ENCODE measurements at regions not wholly inside any gene's neighbourhood (a gene's known extent, or its start where the extent isn't known, plus 50 kb on each side); places are given as distances from the start of the nearest gene placed in this dataset.

DNA sequence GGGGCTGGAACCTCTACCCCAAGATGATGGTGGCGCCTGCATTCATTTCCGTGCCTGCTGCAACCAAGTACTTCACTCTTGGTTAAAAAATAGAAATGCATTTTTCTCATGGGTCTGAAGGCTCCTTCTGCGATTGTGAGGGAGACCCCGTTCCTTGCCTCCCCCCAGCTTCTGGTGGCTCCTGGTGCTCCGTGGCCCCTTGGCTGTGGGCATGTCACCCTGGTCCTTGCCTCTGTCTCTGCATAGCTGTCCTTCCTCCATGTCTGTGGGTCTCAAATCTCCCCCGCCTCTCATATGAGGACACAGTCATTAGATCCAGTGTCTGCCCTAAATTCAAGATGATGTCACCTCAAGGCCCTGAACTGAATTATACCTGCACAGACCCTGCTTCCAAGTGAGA is 317.9 kb downstream of the TCERG1L start:
- no peaks in the 10 kb centered on the region for H3K9me3 ChIP-seq
- DNase-seq (no peak), ATAC-seq (no peak)
- H3K36me3 ChIP-seq (ENCODE audit: low read depth): no peaks in the 10 kb centered on the region
- TF ChIP-seq, protein P1, sequence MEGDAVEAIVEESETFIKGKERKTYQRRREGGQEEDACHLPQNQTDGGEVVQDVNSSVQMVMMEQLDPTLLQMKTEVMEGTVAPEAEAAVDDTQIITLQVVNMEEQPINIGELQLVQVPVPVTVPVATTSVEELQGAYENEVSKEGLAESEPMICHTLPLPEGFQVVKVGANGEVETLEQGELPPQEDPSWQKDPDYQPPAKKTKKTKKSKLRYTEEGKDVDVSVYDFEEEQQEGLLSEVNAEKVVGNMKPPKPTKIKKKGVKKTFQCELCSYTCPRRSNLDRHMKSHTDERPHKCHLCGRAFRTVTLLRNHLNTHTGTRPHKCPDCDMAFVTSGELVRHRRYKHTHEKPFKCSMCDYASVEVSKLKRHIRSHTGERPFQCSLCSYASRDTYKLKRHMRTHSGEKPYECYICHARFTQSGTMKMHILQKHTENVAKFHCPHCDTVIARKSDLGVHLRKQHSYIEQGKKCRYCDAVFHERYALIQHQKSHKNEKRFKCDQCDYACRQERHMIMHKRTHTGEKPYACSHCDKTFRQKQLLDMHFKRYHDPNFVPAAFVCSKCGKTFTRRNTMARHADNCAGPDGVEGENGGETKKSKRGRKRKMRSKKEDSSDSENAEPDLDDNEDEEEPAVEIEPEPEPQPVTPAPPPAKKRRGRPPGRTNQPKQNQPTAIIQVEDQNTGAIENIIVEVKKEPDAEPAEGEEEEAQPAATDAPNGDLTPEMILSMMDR (IDR thresholded peaks at IDR 0.05): no peak
- H3K4me1 ChIP-seq (ENCODE audit: low read depth): no peaks in the 10 kb centered on the region
- intact Hi-C loops (cut with DNase I, micrococcal nuclease): no loop called here
- H3K4me3 ChIP-seq: no peak overlapping the region

GRCh38 chr10:130994191-130994590 is 317.3 kb downstream of the TCERG1L start:
- ATAC-seq (no peak), DNase-seq (no peak)
- Histone ChIP-seq H3K9me3 (peaks cover 3% of the 10 kb centered on the region), H3K4me1 (ENCODE audit: low read depth) (no peaks in the 10 kb centered on the region), H3K36me3 (ENCODE audit: low read depth) (no peaks in the 10 kb centered on the region), H3K4me3 (no peak overlapping the region)
- TF ChIP-seq, protein P1 (IDR thresholded peaks at IDR 0.05): no peak
- intact Hi-C loops (cut with DNase I, micrococcal nuclease): no loop called here

DNA sequence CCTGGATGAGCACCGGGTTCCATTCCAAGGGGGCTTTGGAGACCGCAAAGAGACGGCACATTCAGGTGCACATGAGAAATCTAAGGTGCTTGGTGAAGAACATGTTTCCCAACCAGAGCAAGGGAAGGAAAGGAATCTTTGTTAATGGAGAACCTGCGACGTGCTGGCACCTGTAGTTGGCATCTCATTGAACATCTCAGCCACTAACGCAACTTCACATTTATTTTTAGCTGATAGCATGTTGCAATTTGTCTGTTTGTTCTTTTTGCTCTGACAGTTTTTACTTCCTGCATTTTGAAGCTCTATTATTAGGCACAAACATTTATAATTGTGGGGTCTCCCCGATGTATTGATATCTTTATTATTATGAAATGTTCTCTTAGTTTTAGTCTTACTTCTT is 316.7 kb downstream of the TCERG1L start:
- ATAC-seq (no peak), DNase-seq (no peak)
- Histone ChIP-seq H3K9me3 (peaks cover 9% of the 10 kb centered on the region), H3K4me3 (no peak overlapping the region), H3K4me1 (ENCODE audit: low read depth) (no peaks in the 10 kb centered on the region), H3K36me3 (ENCODE audit: low read depth) (no peaks in the 10 kb centered on the region)
- intact Hi-C loops (cut with DNase I, micrococcal nuclease): no loop called here
- TF ChIP-seq, protein P1 (IDR thresholded peaks at IDR 0.05): no peak

- Histone ChIP-seq H3K36me3 (ENCODE audit: low read depth) (no peaks in the 10 kb centered on the region), H3K4me3 (no peak overlapping the region), H3K4me1 (ENCODE audit: low read depth) (no peaks in the 10 kb centered on the region), H3K9me3 (peaks cover 11% of the 10 kb centered on the region)
- TF ChIP-seq, protein P1 (IDR thresholded peaks at IDR 0.05): no peak
- DNase-seq: no peak
- intact Hi-C loops (cut with DNase I, micrococcal nuclease): no loop called here
- ATAC-seq: no peak
These were observed 314.1 kb downstream of the TCERG1L start for GRCh38 chr10:130997267-130998045.

DNA sequence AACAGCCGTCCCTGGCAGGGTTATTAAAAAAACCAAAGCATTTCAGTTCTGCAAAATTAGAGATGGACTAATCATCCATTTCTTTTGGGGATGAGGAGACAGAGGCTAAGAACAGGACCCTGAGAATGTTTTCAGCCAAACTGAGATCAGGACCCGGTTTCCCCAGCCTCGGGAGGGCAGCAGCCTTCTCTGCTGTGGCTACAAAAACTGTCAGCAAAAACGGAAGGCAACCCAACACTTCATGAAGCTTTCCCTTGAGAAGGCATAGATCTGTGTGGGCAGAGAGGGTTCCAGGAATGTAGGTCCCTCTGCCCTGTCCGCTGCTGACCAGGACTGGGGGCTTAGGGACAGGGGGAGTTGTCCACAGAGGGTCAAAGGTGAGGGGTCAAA is 313.5 kb downstream of the TCERG1L start:
- no peaks in the 10 kb centered on the region for H3K4me1 ChIP-seq (ENCODE audit: low read depth)
- intact Hi-C loops (cut with DNase I, micrococcal nuclease): no loop called here
- ATAC-seq (no peak), DNase-seq (no peak)
- TF ChIP-seq, protein P1 (IDR thresholded peaks at IDR 0.05): no peak
- no peak overlapping the region for H3K4me3 ChIP-seq
- H3K36me3 ChIP-seq (ENCODE audit: low read depth): no peaks in the 10 kb centered on the region
- peaks cover 11% of the 10 kb centered on the region for H3K9me3 ChIP-seq
